ENCODE measurements at regions not wholly inside any gene's neighbourhood (a gene's known extent, or its start where the extent isn't known, plus 50 kb on each side); places are given as distances from the start of the nearest gene placed in this dataset.

GRCh38 chr5:60232036-60232795 lies 338.7 kb upstream of the PDE4D start:
- no peak for DNase-seq

- DNase-seq: no peak
Measured at GRCh38 chr5:60230456-60230855, 336.9 kb upstream of the PDE4D start.

- no peak for DNase-seq
Measured at GRCh38 chr5:60229691-60230185, 336.2 kb upstream of the PDE4D start.

- no peak for DNase-seq
Measured at GRCh38 chr5:60228676-60229075, 335.1 kb upstream of the PDE4D start.

GRCh38 chr5:60226128-60226527 lies 332.6 kb upstream of the PDE4D start:
- DNase-seq: no peak

GRCh38 chr5:60223342-60223741 lies 329.8 kb upstream of the PDE4D start:
- DNase-seq: no peak

- DNase-seq: no peak
Measured at GRCh38 chr5:60219921-60220320, 326.4 kb upstream of the PDE4D start.

GRCh38 chr5:60210810-60211209 lies 317.3 kb upstream of the PDE4D start:
- DNase-seq: no peak

GRCh38 chr5:60209146-60209840 lies 315.8 kb upstream of the PDE4D start:
- no peak for DNase-seq

- no peak for DNase-seq
Measured at GRCh38 chr5:60208716-60209115, 315.2 kb upstream of the PDE4D start.

- DNase-seq: no peak
Measured at GRCh38 chr5:60207040-60207439, 313.5 kb upstream of the PDE4D start.

- no peak for DNase-seq
Measured at GRCh38 chr5:60206234-60206633, 312.7 kb upstream of the PDE4D start.

- no peak for DNase-seq
Measured at GRCh38 chr5:60205071-60205470, 311.5 kb upstream of the PDE4D start.

- no peak for DNase-seq
Measured at GRCh38 chr5:60196385-60197113, 303.0 kb upstream of the PDE4D start.

GRCh38 chr5:60195551-60195950 lies 302.0 kb upstream of the PDE4D start:
- DNase-seq: no peak

GRCh38 chr5:60195083-60195482 lies 301.6 kb upstream of the PDE4D start:
- no peak for DNase-seq

GRCh38 chr5:60185231-60186099 lies 291.9 kb upstream of the PDE4D start:
- DNase-seq: no peak

- DNase-seq: no peak
Measured at GRCh38 chr5:60184606-60185005, 291.1 kb upstream of the PDE4D start.

GRCh38 chr5:60183881-60184280 lies 290.4 kb upstream of the PDE4D start:
- DNase-seq: no peak

GRCh38 chr5:60178101-60178500 lies 284.6 kb upstream of the PDE4D start:
- no peak for DNase-seq

- DNase-seq: no peak
Measured at GRCh38 chr5:60177596-60177995, 284.1 kb upstream of the PDE4D start.

GRCh38 chr5:60173667-60174066 lies 280.1 kb upstream of the PDE4D start:
- no peak for DNase-seq

GRCh38 chr5:60163762-60164161 lies 270.2 kb upstream of the PDE4D start:
- no peak for DNase-seq
